ENCODE measurements at regions not wholly inside any gene's neighbourhood (a gene's known extent, or its start where the extent isn't known, plus 50 kb on each side); places are given as distances from the start of the nearest gene placed in this dataset.

- H3K27me3 ChIP-seq (ENCODE audit: control insufficient read depth, insufficient read depth, low read length, poor library complexity, severe bottlenecking) = no peaks in the 10 kb centered on the region
- H3K4me1 ChIP-seq (ENCODE audit: control insufficient read depth, insufficient read depth, low read length) = no peaks in the 10 kb centered on the region
- H3K36me3 ChIP-seq (ENCODE audit: control insufficient read depth, insufficient read depth, low read length) = no peaks in the 10 kb centered on the region
- no peaks in the 10 kb centered on the region for H3K9me3 ChIP-seq (ENCODE audit: control insufficient read depth, low read length)
- H3K4me3 ChIP-seq (ENCODE audit: insufficient read depth, low read depth, low read length) = no peak overlapping the region
- 87 to 95% methylated on average over 4 of the region's 4 CpGs for WGBS, 2 experiments
- no peak overlapping the region for H3K27ac ChIP-seq (ENCODE audit: insufficient read depth, low read depth, low read length, poor library complexity, severe bottlenecking)
Observed at GRCh38 chr2:175236930-175237329, 55.4 kb upstream of the ATP5MC3 start.

- Histone ChIP-seq H3K9me3 (ENCODE audit: control insufficient read depth, low read length) (no peaks in the 10 kb centered on the region), H3K4me1 (ENCODE audit: control insufficient read depth, insufficient read depth, low read length) (no peaks in the 10 kb centered on the region), H3K27me3 (ENCODE audit: control insufficient read depth, insufficient read depth, low read length, poor library complexity, severe bottlenecking) (no peaks in the 10 kb centered on the region), H3K36me3 (ENCODE audit: control insufficient read depth, insufficient read depth, low read length) (no peaks in the 10 kb centered on the region), H3K4me3 (ENCODE audit: insufficient read depth, low read depth, low read length) (no peak overlapping the region), H3K27ac (ENCODE audit: insufficient read depth, low read depth, low read length, poor library complexity, severe bottlenecking) (no peak overlapping the region)
- 98 to 100% methylated on average over 2 of the region's 2 CpGs for WGBS, 2 experiments
Observed at GRCh38 chr2:175234650-175235049, 53.1 kb upstream of the ATP5MC3 start.

GRCh38 chr2:175234153-175234552, 52.6 kb upstream of the ATP5MC3 start:
- Histone ChIP-seq H3K36me3 (ENCODE audit: control insufficient read depth, insufficient read depth, low read length) (no peaks in the 10 kb centered on the region), H3K4me3 (ENCODE audit: insufficient read depth, low read depth, low read length) (no peak overlapping the region), H3K27me3 (ENCODE audit: control insufficient read depth, insufficient read depth, low read length, poor library complexity, severe bottlenecking) (no peaks in the 10 kb centered on the region), H3K4me1 (ENCODE audit: control insufficient read depth, insufficient read depth, low read length) (no peaks in the 10 kb centered on the region), H3K27ac (ENCODE audit: insufficient read depth, low read depth, low read length, poor library complexity, severe bottlenecking) (no peak overlapping the region), H3K9me3 (ENCODE audit: control insufficient read depth, low read length) (no peaks in the 10 kb centered on the region)

DNA sequence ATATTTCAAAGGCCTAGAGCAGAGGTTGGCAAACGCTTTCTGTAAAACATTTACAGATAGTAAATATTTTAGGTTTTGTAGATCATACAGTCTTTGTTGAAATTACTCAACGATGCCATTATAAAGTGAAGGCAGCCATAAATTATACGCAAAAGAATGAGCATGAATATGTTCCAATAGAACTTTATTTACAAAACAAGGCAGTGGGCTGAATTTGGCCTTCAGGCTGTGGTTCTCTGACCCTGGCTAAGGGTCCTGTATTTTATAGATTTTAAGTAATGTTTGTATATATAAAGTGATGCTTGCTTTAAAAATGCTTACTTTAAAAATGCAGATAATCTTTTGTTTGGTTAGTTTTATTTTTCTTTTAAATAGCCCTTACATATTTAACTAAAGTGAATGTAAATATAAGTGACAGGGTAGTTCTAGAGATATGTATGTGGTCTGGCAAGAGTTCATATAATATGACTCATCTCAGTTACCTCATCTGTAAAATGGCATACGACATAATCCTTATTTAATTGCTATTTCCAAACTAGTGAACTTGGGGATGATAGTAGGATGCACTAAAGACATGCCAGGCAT, 51.7 kb upstream of the ATP5MC3 start:
- WGBS, 2 experiments = 91 to 95% methylated on average over 3 to 4 of the region's 4 CpGs
- no peaks in the 10 kb centered on the region for H3K4me1 ChIP-seq (ENCODE audit: control insufficient read depth, insufficient read depth, low read length)
- H3K9me3 ChIP-seq (ENCODE audit: control insufficient read depth, low read length) = no peaks in the 10 kb centered on the region
- no peaks in the 10 kb centered on the region for H3K36me3 ChIP-seq (ENCODE audit: control insufficient read depth, insufficient read depth, low read length)
- no peak overlapping the region for H3K27ac ChIP-seq (ENCODE audit: insufficient read depth, low read depth, low read length, poor library complexity, severe bottlenecking)
- H3K4me3 ChIP-seq (ENCODE audit: insufficient read depth, low read depth, low read length) = no peak overlapping the region
- H3K27me3 ChIP-seq (ENCODE audit: control insufficient read depth, insufficient read depth, low read length, poor library complexity, severe bottlenecking) = no peaks in the 10 kb centered on the region
